GM12872 (cell line): ENCODE measurements at regions not wholly inside any gene's neighbourhood (a gene's known extent, or its start where the extent isn't known, plus 50 kb on each side); places are given as distances from the start of the nearest gene placed in this dataset.

ENCODE experiments used
- TF ChIP-seq, protein P1 (sequence below): IDR thresholded peaks from 3 replicates; pipeline ENCODE4 v1.5.1; 2011; ENCODE audit warnings: low read depth, mild to moderate bottlenecking, low read length, moderate library complexity; ENCODE audit not compliant: insufficient read depth

- TF ChIP-seq, protein P1, sequence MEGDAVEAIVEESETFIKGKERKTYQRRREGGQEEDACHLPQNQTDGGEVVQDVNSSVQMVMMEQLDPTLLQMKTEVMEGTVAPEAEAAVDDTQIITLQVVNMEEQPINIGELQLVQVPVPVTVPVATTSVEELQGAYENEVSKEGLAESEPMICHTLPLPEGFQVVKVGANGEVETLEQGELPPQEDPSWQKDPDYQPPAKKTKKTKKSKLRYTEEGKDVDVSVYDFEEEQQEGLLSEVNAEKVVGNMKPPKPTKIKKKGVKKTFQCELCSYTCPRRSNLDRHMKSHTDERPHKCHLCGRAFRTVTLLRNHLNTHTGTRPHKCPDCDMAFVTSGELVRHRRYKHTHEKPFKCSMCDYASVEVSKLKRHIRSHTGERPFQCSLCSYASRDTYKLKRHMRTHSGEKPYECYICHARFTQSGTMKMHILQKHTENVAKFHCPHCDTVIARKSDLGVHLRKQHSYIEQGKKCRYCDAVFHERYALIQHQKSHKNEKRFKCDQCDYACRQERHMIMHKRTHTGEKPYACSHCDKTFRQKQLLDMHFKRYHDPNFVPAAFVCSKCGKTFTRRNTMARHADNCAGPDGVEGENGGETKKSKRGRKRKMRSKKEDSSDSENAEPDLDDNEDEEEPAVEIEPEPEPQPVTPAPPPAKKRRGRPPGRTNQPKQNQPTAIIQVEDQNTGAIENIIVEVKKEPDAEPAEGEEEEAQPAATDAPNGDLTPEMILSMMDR: no peak
Observed at GRCh38 chr10:123537188-123537961, 128.8 kb upstream of the GPR26 start.

GRCh38 chr10:123538401-123539320, 127.5 kb upstream of the GPR26 start:
- TF ChIP-seq, protein P1: no peak

DNA sequence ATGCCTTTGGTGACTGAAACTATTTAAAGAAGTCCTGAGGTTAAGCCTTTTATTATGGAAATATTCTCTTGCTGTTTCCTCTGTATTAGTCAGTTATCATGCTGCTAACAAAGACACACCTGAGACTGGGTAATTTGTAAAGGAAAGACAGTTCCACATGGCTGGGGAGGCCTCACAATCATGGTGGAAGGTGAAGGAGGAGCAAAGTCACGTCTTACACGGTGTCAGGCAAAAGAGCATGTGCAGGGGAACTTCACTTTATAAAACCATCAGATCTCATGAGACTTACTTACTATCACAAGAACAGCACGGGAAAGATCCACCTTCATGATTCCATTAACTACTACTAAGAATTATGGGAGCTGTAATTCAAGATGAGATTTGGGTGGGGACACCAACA, 121.2 kb upstream of the GPR26 start:
- TF ChIP-seq, protein P1: no peak

DNA sequence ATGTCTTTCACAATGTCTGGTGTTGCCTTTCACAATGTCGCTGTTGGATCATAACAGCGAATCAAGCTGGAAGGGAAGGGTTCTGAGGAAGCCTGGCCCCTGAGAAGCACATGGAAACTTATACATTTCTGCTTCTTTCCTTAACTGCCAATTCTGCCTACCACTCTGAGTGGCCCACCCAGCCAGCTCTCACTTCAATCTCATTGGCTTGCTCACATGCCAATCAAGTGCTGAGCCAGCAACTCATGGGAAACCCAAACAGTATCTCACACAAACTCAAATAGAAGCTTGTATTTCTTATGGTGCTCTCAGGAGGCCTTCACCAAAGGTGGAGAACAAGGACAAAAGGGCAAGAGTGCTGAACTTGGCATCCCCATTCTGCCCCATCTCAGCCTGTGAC, 117.4 kb upstream of the GPR26 start:
- TF ChIP-seq, protein P1: no peak

GRCh38 chr10:123549761-123550454, 116.2 kb upstream of the GPR26 start:
- TF ChIP-seq, protein P1: no peak

DNA sequence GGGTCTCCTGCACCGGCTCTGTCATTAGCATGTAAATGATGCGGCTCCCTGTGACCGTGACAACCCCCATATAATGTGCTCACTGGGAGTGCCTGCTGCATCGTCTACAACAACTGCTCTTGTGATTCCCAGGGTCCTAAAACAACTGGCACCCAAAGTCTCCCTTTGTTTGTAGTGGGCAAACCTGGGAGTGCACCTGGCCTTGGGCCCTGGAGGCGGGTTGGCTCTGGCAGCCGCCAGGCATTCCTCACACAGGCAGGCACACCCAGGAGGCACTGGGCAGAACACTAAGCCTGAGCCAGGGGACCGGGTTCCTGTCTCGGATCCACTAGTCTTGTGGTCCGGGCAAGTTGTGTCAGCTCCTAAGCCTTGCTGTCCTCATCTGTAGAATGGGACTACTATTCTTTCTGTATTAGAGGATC, 115.5 kb upstream of the GPR26 start:
- TF ChIP-seq, protein P1: no peak

- TF ChIP-seq, protein P1: no peak
Observed at GRCh38 chr10:123551259-123551658, 114.9 kb upstream of the GPR26 start.
